ENCODE measurements at regions not wholly inside any gene's neighbourhood (a gene's known extent, or its start where the extent isn't known, plus 50 kb on each side); places are given as distances from the start of the nearest gene placed in this dataset.

DNA sequence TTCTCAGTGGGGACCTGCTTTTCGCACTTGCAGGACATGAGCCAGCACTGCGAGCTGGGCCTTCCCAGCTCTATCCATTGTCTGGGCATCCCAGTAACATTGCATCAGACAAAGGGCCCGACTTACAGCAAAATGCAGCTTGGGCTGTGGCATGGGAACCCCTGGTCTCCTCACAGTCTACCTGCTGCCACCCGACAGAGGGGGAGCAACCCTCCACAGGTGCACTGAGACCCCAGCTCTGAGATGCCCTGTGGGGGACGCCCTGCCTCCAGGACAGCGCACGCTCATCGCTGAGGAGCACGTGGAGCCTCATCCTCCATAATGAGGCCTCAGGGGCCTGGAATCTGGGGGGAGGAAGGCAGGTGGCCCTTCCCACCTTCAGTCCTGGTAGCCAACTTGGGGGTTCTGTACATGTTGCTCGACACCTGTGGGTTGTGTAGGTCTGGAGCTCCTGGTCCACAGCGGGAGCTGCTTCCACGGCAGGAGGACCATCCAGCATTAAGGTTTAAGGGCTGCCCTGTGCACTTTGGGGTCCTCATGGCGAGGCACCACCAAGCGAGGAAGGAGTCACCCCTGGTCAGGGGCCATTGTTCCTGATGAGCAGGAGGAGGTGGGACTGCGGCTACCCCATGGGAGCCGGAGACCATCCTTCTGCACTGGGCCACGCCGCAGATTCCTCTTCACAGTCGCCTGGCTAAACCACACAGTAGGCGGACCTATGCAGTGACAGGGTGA is 376.5 kb upstream of the IRX1 start:
- no peak overlapping the region for H3K4me3 ChIP-seq (replicated peaks in 1 of 3; ENCODE audit: low read depth in 2 of 3, low read length in 3 of 3)
- peaks cover 5 to 24% of the 10 kb centered on the region in 2 donors for H3K9me3 ChIP-seq (replicated peaks in 1 of 2; ENCODE audit: control insufficient read depth in 1 of 2, insufficient read depth in 1 of 2, low read length in 2 of 2)
- no peaks in the 10 kb centered on the region for H3K36me3 ChIP-seq (replicated peaks in 1 of 2; ENCODE audit: control insufficient read depth in 1 of 2, insufficient read depth in 2 of 2, low read length in 2 of 2)
- H2AFZ ChIP-seq (ENCODE audit: insufficient read depth, low read depth, low read length, poor library complexity, severe bottlenecking) = no peak overlapping the region
- intact Hi-C loops (cut with micrococcal nuclease) = no loop called here
- H3K27ac ChIP-seq (ENCODE audit: low read depth in 1 of 2, low read length in 2 of 2) = no peak overlapping the region
- H3K9ac ChIP-seq (ENCODE audit: insufficient read depth, low read length, poor library complexity, severe bottlenecking) = no peak overlapping the region
- no peaks in the 10 kb centered on the region for H4K20me1 ChIP-seq (ENCODE audit: insufficient read depth, low read length)
- H3K36me3 Mint-ChIP-seq = no peaks in the 10 kb centered on the region
- no peaks in the 10 kb centered on the region for H3K4me1 Mint-ChIP-seq
- TF ChIP-seq, protein P1, sequence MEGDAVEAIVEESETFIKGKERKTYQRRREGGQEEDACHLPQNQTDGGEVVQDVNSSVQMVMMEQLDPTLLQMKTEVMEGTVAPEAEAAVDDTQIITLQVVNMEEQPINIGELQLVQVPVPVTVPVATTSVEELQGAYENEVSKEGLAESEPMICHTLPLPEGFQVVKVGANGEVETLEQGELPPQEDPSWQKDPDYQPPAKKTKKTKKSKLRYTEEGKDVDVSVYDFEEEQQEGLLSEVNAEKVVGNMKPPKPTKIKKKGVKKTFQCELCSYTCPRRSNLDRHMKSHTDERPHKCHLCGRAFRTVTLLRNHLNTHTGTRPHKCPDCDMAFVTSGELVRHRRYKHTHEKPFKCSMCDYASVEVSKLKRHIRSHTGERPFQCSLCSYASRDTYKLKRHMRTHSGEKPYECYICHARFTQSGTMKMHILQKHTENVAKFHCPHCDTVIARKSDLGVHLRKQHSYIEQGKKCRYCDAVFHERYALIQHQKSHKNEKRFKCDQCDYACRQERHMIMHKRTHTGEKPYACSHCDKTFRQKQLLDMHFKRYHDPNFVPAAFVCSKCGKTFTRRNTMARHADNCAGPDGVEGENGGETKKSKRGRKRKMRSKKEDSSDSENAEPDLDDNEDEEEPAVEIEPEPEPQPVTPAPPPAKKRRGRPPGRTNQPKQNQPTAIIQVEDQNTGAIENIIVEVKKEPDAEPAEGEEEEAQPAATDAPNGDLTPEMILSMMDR (IDR thresholded peaks at IDR 0.05) = no peak
- H3K27me3 ChIP-seq (ENCODE audit: control insufficient read depth in 2 of 2, insufficient read depth in 2 of 2, low read length in 2 of 2) = no peaks in the 10 kb centered on the region
- 85% methylated on average over 14 of the region's 20 CpGs for WGBS (ENCODE audit: insufficient coverage)
- peaks cover 0 to 8% (median 3%) of the 10 kb centered on the region in 3 donors for H3K27me3 Mint-ChIP-seq (ENCODE audit: low read depth in 3 of 3)
- no peak overlapping the region for H3K4me3 Mint-ChIP-seq
- H3K4me2 ChIP-seq (replicated peaks; ENCODE audit: extremely low read depth, low read length, poor library complexity, severe bottlenecking) = no peak overlapping the region
- H3K27ac Mint-ChIP-seq = no peak overlapping the region
- H3K9me3 Mint-ChIP-seq = peaks cover 0 to 33% (median 14%) of the 10 kb centered on the region in 7 donors
- no peak for DNase-seq
- no peaks in the 10 kb centered on the region for H3K79me2 ChIP-seq (ENCODE audit: insufficient read depth, low read length)
- no peaks in the 10 kb centered on the region for H3K4me1 ChIP-seq (ENCODE audit: control insufficient read depth in 1 of 2, insufficient read depth in 2 of 2, low read length in 2 of 2)

DNA sequence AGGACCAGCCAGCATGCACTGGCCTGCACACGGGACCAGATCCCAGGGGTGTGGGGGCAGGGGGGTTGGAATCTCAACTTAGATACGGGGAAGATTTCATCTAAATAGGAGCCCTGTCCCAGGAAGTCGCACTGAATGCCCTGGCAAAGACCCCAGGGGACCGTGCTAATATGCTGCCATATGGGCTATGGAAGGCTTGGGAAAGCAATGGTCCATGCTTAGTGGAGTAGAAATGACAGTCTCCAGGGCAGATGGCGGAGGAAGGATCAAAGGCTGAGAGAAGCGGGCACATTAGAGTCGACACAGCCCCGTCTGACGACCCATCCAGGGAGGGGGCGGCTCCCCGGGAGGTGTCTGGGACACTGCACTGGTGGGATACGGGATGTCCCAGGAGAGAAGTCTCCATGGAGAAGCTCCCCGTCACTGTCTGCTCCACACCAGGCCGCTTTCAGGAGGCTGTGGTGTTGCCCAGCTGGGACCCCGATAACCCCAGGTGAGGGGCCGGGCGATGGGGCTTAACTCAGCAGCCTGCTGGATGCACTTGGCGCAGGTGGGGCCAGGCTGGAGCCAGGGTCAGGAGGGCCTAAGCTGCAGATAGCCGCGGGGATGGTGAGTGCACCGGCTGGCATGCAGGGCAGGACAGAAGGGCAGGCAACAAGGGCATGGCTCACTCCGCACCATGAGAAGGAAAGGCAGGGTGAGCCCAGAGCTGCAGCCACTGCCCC is 377.7 kb upstream of the IRX1 start:
- H3K9me3 ChIP-seq (replicated peaks in 1 of 2; ENCODE audit: control insufficient read depth in 1 of 2, insufficient read depth in 1 of 2, low read length in 2 of 2) = peaks cover 5 to 26% of the 10 kb centered on the region in 2 donors
- no peak overlapping the region for H3K9ac ChIP-seq (ENCODE audit: insufficient read depth, low read length, poor library complexity, severe bottlenecking)
- no peak overlapping the region for H2AFZ ChIP-seq (ENCODE audit: insufficient read depth, low read depth, low read length, poor library complexity, severe bottlenecking)
- H3K27me3 ChIP-seq (ENCODE audit: control insufficient read depth in 2 of 2, insufficient read depth in 2 of 2, low read length in 2 of 2) = no peaks in the 10 kb centered on the region
- Mint-ChIP-seq H3K27me3 (ENCODE audit: low read depth in 3 of 3) (peaks cover 0 to 8% (median 1%) of the 10 kb centered on the region in 3 donors), H3K9me3 (peaks cover 0 to 41% (median 17%) of the 10 kb centered on the region in 7 donors), H3K27ac (no peak overlapping the region), H3K4me1 (no peaks in the 10 kb centered on the region), H3K4me3 (no peak overlapping the region), H3K36me3 (no peaks in the 10 kb centered on the region)
- no peaks in the 10 kb centered on the region for H3K79me2 ChIP-seq (ENCODE audit: insufficient read depth, low read length)
- H3K4me2 ChIP-seq (replicated peaks; ENCODE audit: extremely low read depth, low read length, poor library complexity, severe bottlenecking) = no peak overlapping the region
- no peak overlapping the region for H3K27ac ChIP-seq (ENCODE audit: low read depth in 1 of 2, low read length in 2 of 2)
- no peaks in the 10 kb centered on the region for H4K20me1 ChIP-seq (ENCODE audit: insufficient read depth, low read length)
- H3K4me3 ChIP-seq (replicated peaks in 1 of 3; ENCODE audit: low read depth in 2 of 3, low read length in 3 of 3) = no peak overlapping the region
- DNase-seq = no peak
- WGBS (ENCODE audit: insufficient coverage) = 86% methylated on average over 20 of the region's 22 CpGs
- H3K36me3 ChIP-seq (replicated peaks in 1 of 2; ENCODE audit: control insufficient read depth in 1 of 2, insufficient read depth in 2 of 2, low read length in 2 of 2) = no peaks in the 10 kb centered on the region
- intact Hi-C loops (cut with micrococcal nuclease) = no loop called here
- no peaks in the 10 kb centered on the region for H3K4me1 ChIP-seq (ENCODE audit: control insufficient read depth in 1 of 2, insufficient read depth in 2 of 2, low read length in 2 of 2)
- TF ChIP-seq, protein P1 (IDR thresholded peaks at IDR 0.05) = no peak
